ENCODE measurements at regions not wholly inside any gene's neighbourhood (a gene's known extent, or its start where the extent isn't known, plus 50 kb on each side); places are given as distances from the start of the nearest gene placed in this dataset.

DNA sequence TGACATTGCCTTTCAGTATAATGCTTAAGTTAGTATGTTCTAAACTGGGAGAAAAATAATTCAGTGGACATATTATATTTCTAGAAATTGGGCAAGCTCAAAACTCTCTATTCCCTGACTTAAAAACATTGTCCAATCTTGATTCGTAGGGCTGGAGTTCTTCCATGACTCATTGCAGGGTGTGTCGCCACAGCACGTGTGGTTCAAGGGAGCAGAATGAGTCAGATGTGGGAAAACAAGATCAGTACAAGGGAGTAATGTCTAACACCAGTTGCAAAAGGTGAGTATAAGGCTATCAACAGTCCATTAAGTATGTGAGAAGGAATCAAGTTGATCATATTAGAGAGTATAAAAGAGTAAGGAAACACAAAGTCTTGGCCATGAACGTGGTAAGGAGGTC is 887.0 kb downstream of the TMTC2 start:
- TF ChIP-seq NRF1 (IDR thresholded peaks at IDR 0.05; ENCODE audit: low read depth, low read length), result no peak
- no peak for TF ChIP-seq ZNF274 (IDR thresholded peaks at IDR 0.05; ENCODE audit: borderline replicate concordance, extremely low read depth, low read length)

All from H1 (cell line).